ENCODE measurements at regions not wholly inside any gene's neighbourhood (a gene's known extent, or its start where the extent isn't known, plus 50 kb on each side); places are given as distances from the start of the nearest gene placed in this dataset.

- TF ChIP-seq CTCF (conservative IDR thresholded peaks at IDR 0.05; ENCODE audit: low read depth, low read length), result no peak
- TF ChIP-seq POLR2A (IDR thresholded peaks at IDR 0.05; ENCODE audit: low read depth, low read length), result no peak
- TF ChIP-seq MAFK (IDR thresholded peaks at IDR 0.05; ENCODE audit: low read depth, low read length), result no peak
- TF ChIP-seq USF2 (IDR thresholded peaks at IDR 0.05; ENCODE audit: low read depth, low read length), result no peak
- TF ChIP-seq FOS (IDR thresholded peaks at IDR 0.05; ENCODE audit: low read depth, low read length), result no peak
- TF ChIP-seq SMC3 (IDR thresholded peaks at IDR 0.05; ENCODE audit: low read depth, low read length), result no peak
- no peak for TF ChIP-seq CEBPB (IDR thresholded peaks at IDR 0.05; ENCODE audit: low read depth, low read length)
- no peak for TF ChIP-seq BHLHE40 (IDR thresholded peaks at IDR 0.05; ENCODE audit: low read depth, low read length)
- no peak for TF ChIP-seq RFX5 (IDR thresholded peaks at IDR 0.05; ENCODE audit: low read depth, low read length)
These were observed 99.9 kb upstream of the RAD23B start for GRCh38 chr9:107183176-107183575.
